ENCODE measurements at regions not wholly inside any gene's neighbourhood (a gene's known extent, or its start where the extent isn't known, plus 50 kb on each side); places are given as distances from the start of the nearest gene placed in this dataset.
"Not testable (repeated sequence)": the region's sequence is repeated elsewhere in the genome, so short reads cannot be mapped to it uniquely, and the experiment has no call there.

- Histone ChIP-seq H3K9ac (no peak overlapping the region), H3K4me1 (no peaks in the 10 kb centered on the region), H4K20me1 (ENCODE audit: low read depth) (no peaks in the 10 kb centered on the region), H3K27me3 (no peaks in the 10 kb centered on the region), H3K9me3 (ENCODE audit: low read depth) (no peaks in the 10 kb centered on the region), H2AFZ (replicated peaks) (no peak overlapping the region), H3K27ac (no peak overlapping the region), H3F3A (ENCODE audit: low read depth) (no peaks in the 10 kb centered on the region), H3K79me2 (ENCODE audit: low read depth) (no peaks in the 10 kb centered on the region), H3K4me2 (no peak overlapping the region), H3K4me3 (no peak overlapping the region), H3K36me3 (no peaks in the 10 kb centered on the region)
- no peaks in the 10 kb centered on the region for H3K4me1 Mint-ChIP-seq
- H3K36me3 Mint-ChIP-seq = no peaks in the 10 kb centered on the region
- no peak for DNase-seq (ENCODE audit: low spot score)
- TF ChIP-seq EZH2phosphoT487 (IDR thresholded peaks at IDR 0.05) (no peak), CTCF (IDR thresholded peaks at IDR 0.05) (no peak), EZH2 (IDR thresholded peaks at IDR 0.05) (no peak)
- no peak overlapping the region for H3K27ac Mint-ChIP-seq
- H3K4me3 Mint-ChIP-seq = no peak overlapping the region
- H3K9me3 Mint-ChIP-seq = no peaks in the 10 kb centered on the region
- H3K27me3 Mint-ChIP-seq (ENCODE audit: insufficient read depth, low read depth) = no peaks in the 10 kb centered on the region
Measured at GRCh38 chr11:22930816-22931594, 70.7 kb upstream of the CCDC179 start.

GRCh38 chr11:22938691-22939090 is 78.4 kb upstream of the CCDC179 start:
- no peak for TF ChIP-seq CTCF (IDR thresholded peaks at IDR 0.05)
- TF ChIP-seq EZH2 (IDR thresholded peaks at IDR 0.05) = no peak
- TF ChIP-seq EZH2phosphoT487 (IDR thresholded peaks at IDR 0.05) = no peak
- DNase-seq (ENCODE audit: low spot score) = peak; percentile 4
- no peak overlapping the region for H3K9ac ChIP-seq

GRCh38 chr11:22941544-22941943 is 81.3 kb upstream of the CCDC179 start:
- H3K4me2 ChIP-seq; H4K20me1 ChIP-seq (ENCODE audit: low read depth); H3K9ac ChIP-seq; H3K79me2 ChIP-seq (ENCODE audit: low read depth); H3K27ac Mint-ChIP-seq; H3F3A ChIP-seq (ENCODE audit: low read depth); H3K36me3 ChIP-seq; H3K4me1 ChIP-seq; H2AFZ ChIP-seq (replicated peaks); H3K27me3 Mint-ChIP-seq (ENCODE audit: insufficient read depth, low read depth); H3K27ac ChIP-seq; H3K9me3 ChIP-seq (ENCODE audit: low read depth); H3K27me3 ChIP-seq; H3K9me3 Mint-ChIP-seq; H3K36me3 Mint-ChIP-seq; H3K4me3 Mint-ChIP-seq; H3K4me3 ChIP-seq; H3K4me1 Mint-ChIP-seq; DNase-seq (ENCODE audit: low spot score): not testable (repeated sequence)

More at GRCh38 chr11:22938691-22939090, 78.4 kb upstream of the CCDC179 start:
- Mint-ChIP-seq H3K4me3 (no peak overlapping the region), H3K9me3 (no peaks in the 10 kb centered on the region), H3K27ac (no peak overlapping the region), H3K4me1 (no peaks in the 10 kb centered on the region), H3K36me3 (no peaks in the 10 kb centered on the region), H3K27me3 (ENCODE audit: insufficient read depth, low read depth) (no peaks in the 10 kb centered on the region)
- no peak overlapping the region for H3K4me3 ChIP-seq
- H3K27me3 ChIP-seq = no peaks in the 10 kb centered on the region
- no peaks in the 10 kb centered on the region for H4K20me1 ChIP-seq (ENCODE audit: low read depth)
- no peaks in the 10 kb centered on the region for H3K4me1 ChIP-seq
- H3K9me3 ChIP-seq (ENCODE audit: low read depth) = no peaks in the 10 kb centered on the region
- H3K4me2 ChIP-seq = no peak overlapping the region
- no peaks in the 10 kb centered on the region for H3K79me2 ChIP-seq (ENCODE audit: low read depth)
- no peaks in the 10 kb centered on the region for H3K36me3 ChIP-seq
- H2AFZ ChIP-seq (replicated peaks) = no peak overlapping the region
- no peaks in the 10 kb centered on the region for H3F3A ChIP-seq (ENCODE audit: low read depth)
- H3K27ac ChIP-seq = no peak overlapping the region

GRCh38 chr11:22957786-22958185 is 97.5 kb upstream of the CCDC179 start:
- no peaks in the 10 kb centered on the region for H3F3A ChIP-seq (ENCODE audit: low read depth)
- no peaks in the 10 kb centered on the region for H3K4me1 ChIP-seq
- no peaks in the 10 kb centered on the region for H4K20me1 ChIP-seq (ENCODE audit: low read depth)
- H3K36me3 ChIP-seq = no peaks in the 10 kb centered on the region
- no peaks in the 10 kb centered on the region for H3K27me3 ChIP-seq
- H3K9me3 ChIP-seq (ENCODE audit: low read depth) = no peaks in the 10 kb centered on the region
- no peak overlapping the region for H3K4me3 ChIP-seq
- H3K27ac Mint-ChIP-seq = no peak overlapping the region
- no peak overlapping the region for H3K4me3 Mint-ChIP-seq
- H3K4me2 ChIP-seq = no peak overlapping the region
- H3K36me3 Mint-ChIP-seq = no peaks in the 10 kb centered on the region
- H3K27me3 Mint-ChIP-seq (ENCODE audit: insufficient read depth, low read depth) = no peaks in the 10 kb centered on the region
- DNase-seq (ENCODE audit: low spot score) = no peak
- H3K79me2 ChIP-seq (ENCODE audit: low read depth) = no peaks in the 10 kb centered on the region
- no peak overlapping the region for H3K9ac ChIP-seq
- H3K27ac ChIP-seq = no peak overlapping the region
- no peaks in the 10 kb centered on the region for H3K4me1 Mint-ChIP-seq
- H3K9me3 Mint-ChIP-seq = peaks cover 7% of the 10 kb centered on the region
- TF ChIP-seq EZH2phosphoT487 (IDR thresholded peaks at IDR 0.05) (no peak), EZH2 (IDR thresholded peaks at IDR 0.05) (no peak), CTCF (IDR thresholded peaks at IDR 0.05) (no peak)
- no peak overlapping the region for H2AFZ ChIP-seq (replicated peaks)

All from neural progenitor cell (in vitro differentiated cells).